PC-9 (cell line): ENCODE measurements at regions not wholly inside any gene's neighbourhood (a gene's known extent, or its start where the extent isn't known, plus 50 kb on each side); places are given as distances from the start of the nearest gene placed in this dataset.

Experiments used
- BruUV-seq: library from RNA; stranded (reverse); fragments of 400-500 nt; replicated peaks from 2 replicates; lab custom pipeline; 2021; lab: Mats Ljungman, UMichigan
- CTCF ChIA-PET: fragments of 300-600 bp; sonication (Branson Sonifier 250); formaldehyde crosslinking; loops from one replicate; lab custom pipeline; 2022; ENCODE audit warnings: antibody characterized with exemption; lab: Charles Lee
- POLR2A ChIA-PET: fragments of 300-600 bp; sonication (Branson Sonifier 250); formaldehyde crosslinking; loops from one replicate; lab custom pipeline; 2022; ENCODE audit warnings: antibody characterized with exemption; ENCODE audit not compliant: unreplicated experiment; lab: Charles Lee
- DNase-seq, 2 experiments: peaks; one replicate each; pipeline versions ENCODE4 v3.0.0 to v3.0.0-alpha.2; 2015 to 2022; ENCODE audit warnings: mixed read lengths in 1 of 2
- H2AFZ ChIP-seq: fragments of 200-600 bp; sonication (generic); 2 replicates; pipeline ENCODE4 v1.8.1; 2017; ENCODE audit warnings: antibody characterized with exemption
- H3F3A ChIP-seq: fragments of 200-600 bp; sonication (generic); 2 replicates; pipeline ENCODE4 v1.8.1; 2017; ENCODE audit warnings: antibody characterized with exemption, mild to moderate bottlenecking, low read depth; ENCODE audit not compliant: insufficient read depth
- H3K27ac ChIP-seq: fragments of 200-600 bp; sonication (generic); 2 replicates; pipeline ENCODE4 v1.6.1; 2016; ENCODE audit warnings: mixed run types
- H3K27me3 ChIP-seq: fragments of 200-600 bp; sonication (generic); 2 replicates; pipeline ENCODE4 v1.6.1; 2016; ENCODE audit warnings: low read depth, mixed run types; ENCODE audit not compliant: insufficient read depth
- H3K36me3 ChIP-seq: fragments of 200-600 bp; sonication (generic); 2 replicates; pipeline ENCODE4 v1.6.1; 2016; ENCODE audit warnings: low read depth, mixed run types
- H3K4me1 ChIP-seq: fragments of 200-600 bp; sonication (generic); replicated peaks from 2 replicates; pipeline ENCODE4 v1.6.1; 2016; ENCODE audit warnings: mixed run types; ENCODE audit not compliant: insufficient read depth
- H3K4me2 ChIP-seq: fragments of 200-600 bp; sonication (generic); 2 replicates; pipeline ENCODE4 v1.6.1; 2017; ENCODE audit warnings: mixed run types
- H3K4me3 ChIP-seq: fragments of 200-600 bp; sonication (generic); 2 replicates; pipeline ENCODE4 v1.6.1; 2016; ENCODE audit warnings: mixed run types
- H3K79me2 ChIP-seq: fragments of 200-600 bp; sonication (generic); 2 replicates; pipeline ENCODE4 v1.6.1; 2017; ENCODE audit warnings: low read depth, mixed run types
- H3K9me2 ChIP-seq: fragments of 200-600 bp; sonication (generic); 2 replicates; pipeline ENCODE4 v1.8.1; 2017; ENCODE audit warnings: mild to moderate bottlenecking; ENCODE audit not compliant: insufficient read depth
- H3K9me3 ChIP-seq: fragments of 200-600 bp; sonication (generic); 2 replicates; pipeline ENCODE4 v1.8.1; 2016; ENCODE audit warnings: low read depth; ENCODE audit not compliant: insufficient read depth
- H4K20me1 ChIP-seq: fragments of 200-600 bp; sonication (generic); 2 replicates; pipeline ENCODE4 v1.8.1; 2017; ENCODE audit not compliant: insufficient read depth
- CTCF ChIP-seq: fragments of 200-600 bp; sonication (generic); conservative IDR thresholded peaks from 2 replicates; pipeline ENCODE4 v1.6.1; 2017; ENCODE audit warnings: mixed run types, antibody characterized with exemption, mild to moderate bottlenecking, moderate library complexity
- EZH2 ChIP-seq: fragments of 200-600 bp; sonication (generic); IDR thresholded peaks from 2 replicates; pipeline ENCODE4 v1.8.0; 2017; ENCODE audit warnings: antibody characterized with exemption, low read depth
- intact Hi-C: fragments of 100-400 bp; cut with micrococcal nuclease; formaldehyde crosslinking; loops from one replicate; pipeline ENCODE4 v1.10.0; 2022; ENCODE audit not compliant: unreplicated experiment

DNA sequence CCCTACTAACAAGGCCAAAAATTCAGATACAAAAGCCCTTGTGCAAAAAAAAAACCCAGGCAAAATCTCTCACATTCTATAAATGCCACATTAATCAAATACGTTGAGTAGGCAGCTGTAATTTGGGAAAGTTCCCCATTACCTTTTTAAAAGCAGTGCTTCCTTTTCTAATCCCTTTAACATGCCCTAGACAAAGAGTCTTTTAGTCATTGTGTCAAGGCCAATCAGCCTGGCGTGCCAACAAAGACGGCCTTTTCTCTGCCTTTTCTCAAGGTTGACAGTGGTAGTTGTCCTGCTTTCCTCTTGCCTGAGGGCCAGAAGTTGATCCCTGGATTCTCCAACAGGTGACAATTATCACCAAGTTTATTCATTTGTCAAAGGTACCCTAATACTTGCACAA lies 62.5 kb upstream of the METAP2 start:
- H3K4me3 ChIP-seq: no peak overlapping the region
- H3K27ac ChIP-seq: no peak overlapping the region
- H3K4me1 ChIP-seq: no peaks in the 10 kb centered on the region; the same call in 1 of the 2 replicates
- H3K4me2 ChIP-seq: no peak overlapping the region
- H3K9me2 ChIP-seq: no peaks in the 10 kb centered on the region
- no peaks in the 10 kb centered on the region for H3K27me3 ChIP-seq
- no TSS peak for BruUV-seq
- CTCF ChIA-PET: no interaction called here
- TF ChIP-seq CTCF (no peak), EZH2 (no peak)
- no peaks in the 10 kb centered on the region for H3K9me3 ChIP-seq
- no peak overlapping the region for H2AFZ ChIP-seq
- no peaks in the 10 kb centered on the region for H3K79me2 ChIP-seq
- intact Hi-C loops: no loop called here
- H4K20me1 ChIP-seq: no peaks in the 10 kb centered on the region
- H3F3A ChIP-seq: peaks cover 4% of the 10 kb centered on the region; the same call in 1 of the 2 replicates
- no peak for DNase-seq
- H3K36me3 ChIP-seq: no peaks in the 10 kb centered on the region
- POLR2A ChIA-PET: interaction anchor here (0.6 kb wide), 1 partner anchor 66 kb away, joined by 6 read pairs; no protein-coding TSS in a partner anchor

- POLR2A ChIA-PET: interaction anchor here (0.6 kb wide), 1 partner anchor 458 kb away, joined by 3 read pairs; no protein-coding TSS in a partner anchor
- DNase-seq: peak in 1 of 2 experiments; percentile 58
Observed at GRCh38 chr12:95412482-95413311, 61.3 kb upstream of the METAP2 start.

DNA sequence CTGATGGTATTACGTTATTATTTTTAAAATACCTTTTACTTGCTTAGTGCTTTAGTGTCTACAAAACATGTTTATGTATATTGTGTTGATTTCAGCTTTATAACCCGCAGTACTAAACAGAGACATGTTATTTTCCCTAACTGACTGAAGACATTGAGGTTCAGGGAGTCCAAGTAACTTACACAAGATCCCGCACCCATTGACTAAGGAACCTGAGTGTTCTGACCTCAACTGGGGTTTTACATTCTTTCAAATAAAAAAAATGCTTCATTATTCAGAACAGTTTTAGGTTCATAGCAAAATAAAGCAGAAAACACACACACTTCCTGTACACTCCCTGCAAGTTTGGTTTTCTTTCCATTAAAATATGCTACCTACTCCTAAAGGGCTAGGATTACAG lies 60.4 kb upstream of the METAP2 start:
- TF ChIP-seq EZH2: no peak
- no peak for TF ChIP-seq CTCF
- no peak for DNase-seq
- H2AFZ ChIP-seq: no peak overlapping the region
- no peaks in the 10 kb centered on the region for H3K79me2 ChIP-seq
- intact Hi-C loops: no loop called here
- no peak overlapping the region for H3K27ac ChIP-seq
- no peaks in the 10 kb centered on the region for H3F3A ChIP-seq
- no peak overlapping the region for H3K4me2 ChIP-seq
- H3K27me3 ChIP-seq: no peaks in the 10 kb centered on the region
- H4K20me1 ChIP-seq: no peaks in the 10 kb centered on the region
- ChIA-PET CTCF (interaction anchor here (0.6 kb wide), 1 partner anchor 10 kb away, joined by 8 read pairs; no protein-coding TSS in a partner anchor), POLR2A (no interaction called here)
- no peaks in the 10 kb centered on the region for H3K4me1 ChIP-seq
- no TSS peak for BruUV-seq
- no peak overlapping the region for H3K4me3 ChIP-seq
- H3K36me3 ChIP-seq: no peaks in the 10 kb centered on the region
- H3K9me2 ChIP-seq: no peaks in the 10 kb centered on the region
- no peaks in the 10 kb centered on the region for H3K9me3 ChIP-seq

More at GRCh38 chr12:95412482-95413311, 61.3 kb upstream of the METAP2 start:
- Histone ChIP-seq H3K9me2 (no peaks in the 10 kb centered on the region), H3K79me2 (no peaks in the 10 kb centered on the region), H4K20me1 (no peaks in the 10 kb centered on the region), H2AFZ (no peak overlapping the region), H3K36me3 (no peaks in the 10 kb centered on the region), H3K9me3 (no peaks in the 10 kb centered on the region), H3K27ac (0 out of 2 replicates have a peak overlapping the region, but pooled peaks have one; percentile 13), H3K4me1 (no peaks in the 10 kb centered on the region), H3K4me2 (no peak overlapping the region), H3K4me3 (no peak overlapping the region), H3K27me3 (no peaks in the 10 kb centered on the region), H3F3A (no peaks in the 10 kb centered on the region)
- TF ChIP-seq CTCF: no peak
- no peak for TF ChIP-seq EZH2
- CTCF ChIA-PET: no interaction called here
- no TSS peak for BruUV-seq
- intact Hi-C loops: no loop called here
